ENCODE measurements at regions not wholly inside any gene's neighbourhood (a gene's known extent, or its start where the extent isn't known, plus 50 kb on each side); places are given as distances from the start of the nearest gene placed in this dataset.
"Not testable (repeated sequence)": the region's sequence is repeated elsewhere in the genome, so short reads cannot be mapped to it uniquely, and the experiment has no call there.

DNA sequence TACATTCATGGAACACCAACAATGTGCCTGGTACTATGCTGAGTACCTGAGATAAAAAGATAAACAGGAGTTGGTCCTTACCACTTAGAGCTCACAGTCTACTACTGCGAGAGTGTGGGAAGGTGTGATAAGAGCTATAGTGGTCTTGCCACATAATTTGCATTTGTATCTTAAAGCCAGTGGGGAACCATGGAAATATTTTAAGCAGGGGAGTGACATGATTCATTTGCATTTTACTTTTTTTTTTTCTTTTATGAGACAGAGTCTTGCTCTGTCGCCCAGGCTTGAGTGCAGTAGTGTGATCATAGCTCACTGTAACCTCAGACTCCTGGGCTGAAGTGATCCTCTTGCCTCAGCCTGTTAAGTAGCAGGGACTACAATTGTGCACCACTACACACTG is 53.6 kb downstream of the SRGAP2 start:
- FAIRE-seq; H3K27me3 ChIP-seq (ENCODE audit: control insufficient read depth, insufficient read depth, low read length); intact Hi-C loops (cut with DNase I); H3K9ac ChIP-seq (ENCODE audit: low read length in 3 of 3); H3K4me1 ChIP-seq (ENCODE audit: control insufficient read depth in 2 of 3, insufficient read depth in 2 of 3, low read depth in 1 of 3, low read length in 3 of 3); H3K4me3 ChIP-seq (ENCODE audit: low read length in 3 of 3); DNase-seq; H3K36me3 ChIP-seq (ENCODE audit: control insufficient read depth in 2 of 3, insufficient read depth in 3 of 3, low read length in 3 of 3); H3K9me3 ChIP-seq (ENCODE audit: control insufficient read depth in 2 of 3, insufficient read depth in 1 of 3, low read length in 3 of 3); H3K27ac ChIP-seq (ENCODE audit: low read depth in 2 of 2, low read length in 2 of 2): not testable (repeated sequence)

DNA sequence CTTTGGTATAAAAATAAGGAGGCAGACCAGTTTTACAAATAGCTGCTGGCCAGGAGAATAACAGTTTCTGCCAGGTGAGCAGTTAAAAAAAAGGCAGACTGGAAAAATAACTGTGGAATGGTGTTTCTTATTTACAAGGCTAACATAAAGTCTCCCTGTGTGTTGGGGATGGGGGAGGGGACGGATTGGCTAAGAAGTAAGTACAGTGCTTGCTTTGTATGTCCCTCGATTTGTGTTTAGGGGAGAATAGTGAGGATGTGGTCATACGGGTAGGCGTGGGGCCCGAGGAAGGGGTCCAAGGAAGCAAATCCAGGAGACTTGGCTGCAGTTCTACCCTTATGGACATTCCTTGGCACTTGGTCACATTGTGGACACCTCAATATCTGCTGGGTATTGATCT is 58.1 kb downstream of the SRGAP2 start:
- H3K9ac ChIP-seq (ENCODE audit: low read length in 3 of 3); H3K4me3 ChIP-seq (ENCODE audit: low read length in 3 of 3); H3K27ac ChIP-seq (ENCODE audit: low read depth in 2 of 2, low read length in 2 of 2); H3K9me3 ChIP-seq (ENCODE audit: control insufficient read depth in 2 of 3, insufficient read depth in 1 of 3, low read length in 3 of 3); DNase-seq; H3K27me3 ChIP-seq (ENCODE audit: control insufficient read depth, insufficient read depth, low read length); H3K36me3 ChIP-seq (ENCODE audit: control insufficient read depth in 2 of 3, insufficient read depth in 3 of 3, low read length in 3 of 3); H3K4me1 ChIP-seq (ENCODE audit: control insufficient read depth in 2 of 3, insufficient read depth in 2 of 3, low read depth in 1 of 3, low read length in 3 of 3); FAIRE-seq; intact Hi-C loops (cut with DNase I): not testable (repeated sequence)

GRCh38 chr1:206262424-206262823 is 59.1 kb downstream of the SRGAP2 start:
- not testable (repeated sequence) for H3K9ac ChIP-seq (ENCODE audit: low read length in 3 of 3); DNase-seq; H3K4me1 ChIP-seq (ENCODE audit: control insufficient read depth in 2 of 3, insufficient read depth in 2 of 3, low read depth in 1 of 3, low read length in 3 of 3)

DNA sequence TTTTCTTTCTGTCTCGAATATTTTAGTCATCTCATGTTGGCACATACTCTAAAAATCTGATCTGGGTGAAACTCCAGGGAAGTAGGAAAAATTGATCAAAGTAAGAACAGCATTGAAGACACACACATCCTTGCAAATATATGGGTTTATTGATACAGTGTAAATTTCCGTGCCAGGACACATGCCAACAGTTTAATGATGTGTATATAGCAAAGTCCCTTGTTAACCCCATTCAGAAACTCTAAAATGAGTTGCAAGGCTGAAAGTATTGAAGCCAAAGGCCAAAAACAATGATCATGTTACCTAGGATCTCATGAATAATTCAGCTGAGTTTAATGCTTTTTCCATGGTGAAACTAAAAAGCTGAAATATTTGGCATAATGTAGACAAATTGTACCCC is 61.6 kb downstream of the SRGAP2 start:
- H3K4me3 ChIP-seq (ENCODE audit: low read length in 3 of 3); DNase-seq; H3K4me1 ChIP-seq (ENCODE audit: control insufficient read depth in 2 of 3, insufficient read depth in 2 of 3, low read depth in 1 of 3, low read length in 3 of 3); H3K36me3 ChIP-seq (ENCODE audit: control insufficient read depth in 2 of 3, insufficient read depth in 3 of 3, low read length in 3 of 3); H3K27ac ChIP-seq (ENCODE audit: low read depth in 2 of 2, low read length in 2 of 2); H3K9me3 ChIP-seq (ENCODE audit: control insufficient read depth in 2 of 3, insufficient read depth in 1 of 3, low read length in 3 of 3); H3K9ac ChIP-seq (ENCODE audit: low read length in 3 of 3); FAIRE-seq; intact Hi-C loops (cut with DNase I); H3K27me3 ChIP-seq (ENCODE audit: control insufficient read depth, insufficient read depth, low read length): not testable (repeated sequence)

More at GRCh38 chr1:206262424-206262823, 59.1 kb downstream of the SRGAP2 start:
- H3K27ac ChIP-seq (ENCODE audit: low read depth in 2 of 2, low read length in 2 of 2); H3K36me3 ChIP-seq (ENCODE audit: control insufficient read depth in 2 of 3, insufficient read depth in 3 of 3, low read length in 3 of 3); intact Hi-C loops (cut with DNase I); H3K27me3 ChIP-seq (ENCODE audit: control insufficient read depth, insufficient read depth, low read length); FAIRE-seq; H3K4me3 ChIP-seq (ENCODE audit: low read length in 3 of 3); H3K9me3 ChIP-seq (ENCODE audit: control insufficient read depth in 2 of 3, insufficient read depth in 1 of 3, low read length in 3 of 3): not testable (repeated sequence)

- H3K9ac ChIP-seq (ENCODE audit: low read length in 3 of 3); DNase-seq; H3K27me3 ChIP-seq (ENCODE audit: control insufficient read depth, insufficient read depth, low read length); H3K27ac ChIP-seq (ENCODE audit: low read depth in 2 of 2, low read length in 2 of 2); H3K4me3 ChIP-seq (ENCODE audit: low read length in 3 of 3); intact Hi-C loops (cut with DNase I); H3K36me3 ChIP-seq (ENCODE audit: control insufficient read depth in 2 of 3, insufficient read depth in 3 of 3, low read length in 3 of 3); H3K4me1 ChIP-seq (ENCODE audit: control insufficient read depth in 2 of 3, insufficient read depth in 2 of 3, low read depth in 1 of 3, low read length in 3 of 3); H3K9me3 ChIP-seq (ENCODE audit: control insufficient read depth in 2 of 3, insufficient read depth in 1 of 3, low read length in 3 of 3); FAIRE-seq: not testable (repeated sequence)
Measured at GRCh38 chr1:206271153-206271552, 67.8 kb downstream of the SRGAP2 start.

- H3K4me3 ChIP-seq (ENCODE audit: low read length in 3 of 3); FAIRE-seq; H3K27me3 ChIP-seq (ENCODE audit: control insufficient read depth, insufficient read depth, low read length); H3K4me1 ChIP-seq (ENCODE audit: control insufficient read depth in 2 of 3, insufficient read depth in 2 of 3, low read depth in 1 of 3, low read length in 3 of 3); H3K27ac ChIP-seq (ENCODE audit: low read depth in 2 of 2, low read length in 2 of 2); H3K9me3 ChIP-seq (ENCODE audit: control insufficient read depth in 2 of 3, insufficient read depth in 1 of 3, low read length in 3 of 3); DNase-seq; H3K36me3 ChIP-seq (ENCODE audit: control insufficient read depth in 2 of 3, insufficient read depth in 3 of 3, low read length in 3 of 3); H3K9ac ChIP-seq (ENCODE audit: low read length in 3 of 3); intact Hi-C loops (cut with DNase I): not testable (repeated sequence)
Measured at GRCh38 chr1:206273104-206273503, 69.8 kb downstream of the SRGAP2 start.

DNA sequence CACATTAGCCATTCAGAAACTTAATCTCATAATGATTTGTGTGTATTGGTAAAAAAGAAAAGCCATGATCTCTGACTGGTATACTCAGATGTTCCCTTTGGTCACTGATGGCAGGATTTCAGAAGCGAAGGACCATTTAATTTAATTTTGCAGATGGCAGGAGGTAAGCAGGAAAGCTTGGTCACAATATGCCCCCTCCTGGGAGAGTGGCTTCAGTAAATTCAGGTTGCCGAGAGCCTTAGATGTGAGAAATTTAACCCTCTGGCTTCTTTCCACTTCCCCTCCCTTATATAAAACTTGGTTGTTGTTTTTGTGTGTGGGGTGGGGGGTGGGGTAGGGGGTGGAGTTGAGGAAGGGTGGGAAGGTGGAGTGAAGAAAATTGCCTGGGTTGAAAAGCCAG is 72.8 kb downstream of the SRGAP2 start:
- H3K9me3 ChIP-seq (ENCODE audit: control insufficient read depth in 2 of 3, insufficient read depth in 1 of 3, low read length in 3 of 3); H3K27me3 ChIP-seq (ENCODE audit: control insufficient read depth, insufficient read depth, low read length); H3K4me3 ChIP-seq (ENCODE audit: low read length in 3 of 3); H3K36me3 ChIP-seq (ENCODE audit: control insufficient read depth in 2 of 3, insufficient read depth in 3 of 3, low read length in 3 of 3); FAIRE-seq; H3K9ac ChIP-seq (ENCODE audit: low read length in 3 of 3); H3K4me1 ChIP-seq (ENCODE audit: control insufficient read depth in 2 of 3, insufficient read depth in 2 of 3, low read depth in 1 of 3, low read length in 3 of 3); H3K27ac ChIP-seq (ENCODE audit: low read depth in 2 of 2, low read length in 2 of 2); intact Hi-C loops (cut with DNase I): not testable (repeated sequence)
- DNase-seq: peak in 1 of 5 donors; percentile 5

DNA sequence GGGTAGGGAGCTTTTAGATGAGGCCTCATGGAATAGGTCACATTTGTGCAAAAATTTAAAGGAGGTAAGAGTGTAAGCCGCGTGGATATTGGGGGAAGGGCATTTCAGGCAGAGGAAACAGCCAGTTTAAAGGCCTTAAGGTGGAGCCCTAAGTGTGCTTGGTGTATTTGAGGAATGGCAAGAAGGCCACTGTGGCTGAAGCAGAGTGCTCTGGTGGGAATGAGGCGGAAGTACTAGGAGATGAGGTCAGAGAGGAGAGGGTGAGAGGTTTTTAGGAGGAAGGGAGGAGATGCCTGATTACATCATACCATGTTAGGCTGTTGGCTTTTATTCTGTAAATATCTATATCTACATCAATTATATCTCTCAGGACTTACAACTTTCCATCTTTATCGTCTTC is 75.3 kb downstream of the SRGAP2 start:
- DNase-seq: peak in 1 of 5 donors; percentile 0
- H3K4me1 ChIP-seq (ENCODE audit: control insufficient read depth in 2 of 3, insufficient read depth in 2 of 3, low read depth in 1 of 3, low read length in 3 of 3); H3K4me3 ChIP-seq (ENCODE audit: low read length in 3 of 3); intact Hi-C loops (cut with DNase I); H3K27me3 ChIP-seq (ENCODE audit: control insufficient read depth, insufficient read depth, low read length); H3K9me3 ChIP-seq (ENCODE audit: control insufficient read depth in 2 of 3, insufficient read depth in 1 of 3, low read length in 3 of 3); FAIRE-seq; H3K36me3 ChIP-seq (ENCODE audit: control insufficient read depth in 2 of 3, insufficient read depth in 3 of 3, low read length in 3 of 3); H3K27ac ChIP-seq (ENCODE audit: low read depth in 2 of 2, low read length in 2 of 2); H3K9ac ChIP-seq (ENCODE audit: low read length in 3 of 3): not testable (repeated sequence)

DNA sequence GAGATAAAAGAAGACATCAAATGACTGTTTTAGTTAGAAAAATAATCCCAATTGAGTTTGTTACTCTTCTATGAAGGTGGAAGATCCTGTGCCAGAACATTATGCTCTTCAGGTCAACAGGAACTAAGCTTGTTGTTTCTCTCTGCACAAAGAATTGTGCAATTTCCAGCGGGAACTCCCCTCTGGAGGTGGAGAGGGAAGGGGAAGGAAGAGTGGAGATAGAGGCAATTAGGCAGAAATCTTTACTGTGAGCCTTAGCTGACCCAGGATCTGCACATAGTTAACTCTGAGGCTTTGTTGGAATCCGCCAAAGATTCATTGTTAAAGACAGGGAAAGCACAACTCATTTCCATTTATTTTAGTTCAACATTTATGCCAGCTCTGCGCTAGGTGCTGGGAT is 77.3 kb downstream of the SRGAP2 start:
- H3K4me3 ChIP-seq (ENCODE audit: low read length in 3 of 3); H3K9ac ChIP-seq (ENCODE audit: low read length in 3 of 3); H3K27ac ChIP-seq (ENCODE audit: low read depth in 2 of 2, low read length in 2 of 2); H3K27me3 ChIP-seq (ENCODE audit: control insufficient read depth, insufficient read depth, low read length); H3K36me3 ChIP-seq (ENCODE audit: control insufficient read depth in 2 of 3, insufficient read depth in 3 of 3, low read length in 3 of 3); H3K4me1 ChIP-seq (ENCODE audit: control insufficient read depth in 2 of 3, insufficient read depth in 2 of 3, low read depth in 1 of 3, low read length in 3 of 3); FAIRE-seq; intact Hi-C loops (cut with DNase I); DNase-seq; H3K9me3 ChIP-seq (ENCODE audit: control insufficient read depth in 2 of 3, insufficient read depth in 1 of 3, low read length in 3 of 3): not testable (repeated sequence)
